ENCODE measurements at regions not wholly inside any gene's neighbourhood (a gene's known extent, or its start where the extent isn't known, plus 50 kb on each side); places are given as distances from the start of the nearest gene placed in this dataset.

GRCh38 chr3:64301476-64301875 is 76.2 kb upstream of the PRICKLE2 start:
- Histone ChIP-seq H3K9me1 (ENCODE audit: control insufficient read depth, insufficient read depth, low read length) (no peaks in the 10 kb centered on the region), H3K9me3 (replicated peaks; ENCODE audit: control insufficient read depth, insufficient read depth, low read depth, low read length) (no peaks in the 10 kb centered on the region), H3K4me3 (no peak overlapping the region), H3K27me3 (ENCODE audit: control insufficient read depth in 2 of 2, insufficient read depth in 2 of 2, low read length in 2 of 2) (no peaks in the 10 kb centered on the region), H3K79me2 (ENCODE audit: control insufficient read depth, insufficient read depth, low read length) (no peaks in the 10 kb centered on the region), H3K4me2 (ENCODE audit: insufficient read depth, low read length) (no peak overlapping the region), H3K9ac (ENCODE audit: insufficient read depth in 1 of 2, low read depth in 2 of 2, low read length in 2 of 2) (no peak overlapping the region), H3K27ac (ENCODE audit: extremely low read depth, low read depth, low read length) (no peak overlapping the region), H2AFZ (ENCODE audit: low read depth, low read length) (no peak overlapping the region), H4K20me1 (replicated peaks; ENCODE audit: control insufficient read depth, insufficient read depth, low read length) (no peaks in the 10 kb centered on the region), H3K36me3 (ENCODE audit: control insufficient read depth, insufficient read depth, low read length) (no peaks in the 10 kb centered on the region), H3K4me1 (replicated peaks in 1 of 2; ENCODE audit: control insufficient read depth in 2 of 2, insufficient read depth in 2 of 2, low read length in 2 of 2) (no peaks in the 10 kb centered on the region)
- POLR2A ChIA-PET, result no interaction called here
- ATAC-seq (no peak), DNase-seq (ENCODE audit: extremely low read depth in 1 of 4, low spot score in 3 of 4) (no peak), FAIRE-seq (no peak)
- BruUV-seq (replicated peaks), result no TSS peak
- in situ Hi-C loops (cut with MboI), result no loop called here
- 0% methylated on average over 1 of the region's 2 CpGs for WGBS (ENCODE audit: insufficient coverage, low coverage, missing lambda C conversion rate)
- intact Hi-C loops (cut with micrococcal nuclease), result no loop called here
- CTCF ChIA-PET (ENCODE audit: low intra/inter-chr PET ratio), result no interaction called here
- TF ChIP-seq TCF3 (CRISPR knock-in tag; IDR thresholded peaks at IDR 0.05), result no peak
- TF ChIP-seq, protein P1, sequence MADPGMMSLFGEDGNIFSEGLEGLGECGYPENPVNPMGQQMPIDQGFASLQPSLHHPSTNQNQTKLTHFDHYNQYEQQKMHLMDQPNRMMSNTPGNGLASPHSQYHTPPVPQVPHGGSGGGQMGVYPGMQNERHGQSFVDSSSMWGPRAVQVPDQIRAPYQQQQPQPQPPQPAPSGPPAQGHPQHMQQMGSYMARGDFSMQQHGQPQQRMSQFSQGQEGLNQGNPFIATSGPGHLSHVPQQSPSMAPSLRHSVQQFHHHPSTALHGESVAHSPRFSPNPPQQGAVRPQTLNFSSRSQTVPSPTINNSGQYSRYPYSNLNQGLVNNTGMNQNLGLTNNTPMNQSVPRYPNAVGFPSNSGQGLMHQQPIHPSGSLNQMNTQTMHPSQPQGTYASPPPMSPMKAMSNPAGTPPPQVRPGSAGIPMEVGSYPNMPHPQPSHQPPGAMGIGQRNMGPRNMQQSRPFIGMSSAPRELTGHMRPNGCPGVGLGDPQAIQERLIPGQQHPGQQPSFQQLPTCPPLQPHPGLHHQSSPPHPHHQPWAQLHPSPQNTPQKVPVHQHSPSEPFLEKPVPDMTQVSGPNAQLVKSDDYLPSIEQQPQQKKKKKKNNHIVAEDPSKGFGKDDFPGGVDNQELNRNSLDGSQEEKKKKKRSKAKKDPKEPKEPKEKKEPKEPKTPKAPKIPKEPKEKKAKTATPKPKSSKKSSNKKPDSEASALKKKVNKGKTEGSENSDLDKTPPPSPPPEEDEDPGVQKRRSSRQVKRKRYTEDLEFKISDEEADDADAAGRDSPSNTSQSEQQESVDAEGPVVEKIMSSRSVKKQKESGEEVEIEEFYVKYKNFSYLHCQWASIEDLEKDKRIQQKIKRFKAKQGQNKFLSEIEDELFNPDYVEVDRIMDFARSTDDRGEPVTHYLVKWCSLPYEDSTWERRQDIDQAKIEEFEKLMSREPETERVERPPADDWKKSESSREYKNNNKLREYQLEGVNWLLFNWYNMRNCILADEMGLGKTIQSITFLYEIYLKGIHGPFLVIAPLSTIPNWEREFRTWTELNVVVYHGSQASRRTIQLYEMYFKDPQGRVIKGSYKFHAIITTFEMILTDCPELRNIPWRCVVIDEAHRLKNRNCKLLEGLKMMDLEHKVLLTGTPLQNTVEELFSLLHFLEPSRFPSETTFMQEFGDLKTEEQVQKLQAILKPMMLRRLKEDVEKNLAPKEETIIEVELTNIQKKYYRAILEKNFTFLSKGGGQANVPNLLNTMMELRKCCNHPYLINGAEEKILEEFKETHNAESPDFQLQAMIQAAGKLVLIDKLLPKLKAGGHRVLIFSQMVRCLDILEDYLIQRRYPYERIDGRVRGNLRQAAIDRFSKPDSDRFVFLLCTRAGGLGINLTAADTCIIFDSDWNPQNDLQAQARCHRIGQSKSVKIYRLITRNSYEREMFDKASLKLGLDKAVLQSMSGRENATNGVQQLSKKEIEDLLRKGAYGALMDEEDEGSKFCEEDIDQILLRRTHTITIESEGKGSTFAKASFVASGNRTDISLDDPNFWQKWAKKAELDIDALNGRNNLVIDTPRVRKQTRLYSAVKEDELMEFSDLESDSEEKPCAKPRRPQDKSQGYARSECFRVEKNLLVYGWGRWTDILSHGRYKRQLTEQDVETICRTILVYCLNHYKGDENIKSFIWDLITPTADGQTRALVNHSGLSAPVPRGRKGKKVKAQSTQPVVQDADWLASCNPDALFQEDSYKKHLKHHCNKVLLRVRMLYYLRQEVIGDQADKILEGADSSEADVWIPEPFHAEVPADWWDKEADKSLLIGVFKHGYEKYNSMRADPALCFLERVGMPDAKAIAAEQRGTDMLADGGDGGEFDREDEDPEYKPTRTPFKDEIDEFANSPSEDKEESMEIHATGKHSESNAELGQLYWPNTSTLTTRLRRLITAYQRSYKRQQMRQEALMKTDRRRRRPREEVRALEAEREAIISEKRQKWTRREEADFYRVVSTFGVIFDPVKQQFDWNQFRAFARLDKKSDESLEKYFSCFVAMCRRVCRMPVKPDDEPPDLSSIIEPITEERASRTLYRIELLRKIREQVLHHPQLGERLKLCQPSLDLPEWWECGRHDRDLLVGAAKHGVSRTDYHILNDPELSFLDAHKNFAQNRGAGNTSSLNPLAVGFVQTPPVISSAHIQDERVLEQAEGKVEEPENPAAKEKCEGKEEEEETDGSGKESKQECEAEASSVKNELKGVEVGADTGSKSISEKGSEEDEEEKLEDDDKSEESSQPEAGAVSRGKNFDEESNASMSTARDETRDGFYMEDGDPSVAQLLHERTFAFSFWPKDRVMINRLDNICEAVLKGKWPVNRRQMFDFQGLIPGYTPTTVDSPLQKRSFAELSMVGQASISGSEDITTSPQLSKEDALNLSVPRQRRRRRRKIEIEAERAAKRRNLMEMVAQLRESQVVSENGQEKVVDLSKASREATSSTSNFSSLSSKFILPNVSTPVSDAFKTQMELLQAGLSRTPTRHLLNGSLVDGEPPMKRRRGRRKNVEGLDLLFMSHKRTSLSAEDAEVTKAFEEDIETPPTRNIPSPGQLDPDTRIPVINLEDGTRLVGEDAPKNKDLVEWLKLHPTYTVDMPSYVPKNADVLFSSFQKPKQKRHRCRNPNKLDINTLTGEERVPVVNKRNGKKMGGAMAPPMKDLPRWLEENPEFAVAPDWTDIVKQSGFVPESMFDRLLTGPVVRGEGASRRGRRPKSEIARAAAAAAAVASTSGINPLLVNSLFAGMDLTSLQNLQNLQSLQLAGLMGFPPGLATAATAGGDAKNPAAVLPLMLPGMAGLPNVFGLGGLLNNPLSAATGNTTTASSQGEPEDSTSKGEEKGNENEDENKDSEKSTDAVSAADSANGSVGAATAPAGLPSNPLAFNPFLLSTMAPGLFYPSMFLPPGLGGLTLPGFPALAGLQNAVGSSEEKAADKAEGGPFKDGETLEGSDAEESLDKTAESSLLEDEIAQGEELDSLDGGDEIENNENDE (IDR thresholded peaks at IDR 0.05; ENCODE audit: low read depth, low read length), result no peak
- no peak for TF ChIP-seq HDAC1 (IDR thresholded peaks at IDR 0.05)
- no peak for TF ChIP-seq RNF2 (IDR thresholded peaks at IDR 0.05)
- no peak for TF ChIP-seq ZNF76 (CRISPR knock-in tag; IDR thresholded peaks at IDR 0.05; ENCODE audit: borderline replicate concordance)
- no peak for TF ChIP-seq TFE3 (CRISPR knock-in tag; IDR thresholded peaks at IDR 0.05)
